DND-41 (cell line): ENCODE measurements at regions not wholly inside any gene's neighbourhood (a gene's known extent, or its start where the extent isn't known, plus 50 kb on each side); places are given as distances from the start of the nearest gene placed in this dataset.

ENCODE experiments used
- EZH2 ChIP-seq: IDR thresholded peaks from 3 replicates; pipeline ENCODE4 v1.6.1; 2012; ENCODE audit warnings: borderline replicate concordance, low read depth, mild to moderate bottlenecking, moderate library complexity, low read length, inconsistent platforms; ENCODE audit not compliant: severe bottlenecking
- TF ChIP-seq, protein P1 (sequence below): IDR thresholded peaks from 2 replicates; pipeline ENCODE4 v1.5.1; 2012; ENCODE audit warnings: borderline replicate concordance, low read length, moderate library complexity, mild to moderate bottlenecking; ENCODE audit not compliant: poor library complexity, severe bottlenecking; ENCODE audit errors: extremely low read depth

DNA sequence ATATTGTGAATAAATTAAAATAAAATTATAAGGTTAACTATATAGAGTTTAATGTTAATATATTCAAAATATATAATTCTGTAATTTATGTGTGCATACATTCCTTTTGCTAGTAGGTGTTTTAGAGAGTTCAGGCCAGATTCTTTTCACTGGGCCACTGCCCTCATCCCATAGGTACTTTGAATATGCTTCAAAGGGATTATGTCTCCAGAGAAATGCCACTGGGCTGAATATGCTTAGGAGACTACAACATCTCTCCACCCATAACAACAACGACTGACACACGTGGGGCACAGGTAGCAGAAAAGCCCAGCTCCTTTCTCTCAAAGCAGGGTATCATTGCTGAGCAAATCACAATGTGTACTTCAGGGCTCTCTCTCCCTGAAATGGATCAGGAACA lies 290.9 kb upstream of the TACR3 start:
- TF ChIP-seq, protein P1, sequence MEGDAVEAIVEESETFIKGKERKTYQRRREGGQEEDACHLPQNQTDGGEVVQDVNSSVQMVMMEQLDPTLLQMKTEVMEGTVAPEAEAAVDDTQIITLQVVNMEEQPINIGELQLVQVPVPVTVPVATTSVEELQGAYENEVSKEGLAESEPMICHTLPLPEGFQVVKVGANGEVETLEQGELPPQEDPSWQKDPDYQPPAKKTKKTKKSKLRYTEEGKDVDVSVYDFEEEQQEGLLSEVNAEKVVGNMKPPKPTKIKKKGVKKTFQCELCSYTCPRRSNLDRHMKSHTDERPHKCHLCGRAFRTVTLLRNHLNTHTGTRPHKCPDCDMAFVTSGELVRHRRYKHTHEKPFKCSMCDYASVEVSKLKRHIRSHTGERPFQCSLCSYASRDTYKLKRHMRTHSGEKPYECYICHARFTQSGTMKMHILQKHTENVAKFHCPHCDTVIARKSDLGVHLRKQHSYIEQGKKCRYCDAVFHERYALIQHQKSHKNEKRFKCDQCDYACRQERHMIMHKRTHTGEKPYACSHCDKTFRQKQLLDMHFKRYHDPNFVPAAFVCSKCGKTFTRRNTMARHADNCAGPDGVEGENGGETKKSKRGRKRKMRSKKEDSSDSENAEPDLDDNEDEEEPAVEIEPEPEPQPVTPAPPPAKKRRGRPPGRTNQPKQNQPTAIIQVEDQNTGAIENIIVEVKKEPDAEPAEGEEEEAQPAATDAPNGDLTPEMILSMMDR = no peak
- TF ChIP-seq EZH2 = no peak
